ENCODE measurements at regions not wholly inside any gene's neighbourhood (a gene's known extent, or its start where the extent isn't known, plus 50 kb on each side); places are given as distances from the start of the nearest gene placed in this dataset.

DNA sequence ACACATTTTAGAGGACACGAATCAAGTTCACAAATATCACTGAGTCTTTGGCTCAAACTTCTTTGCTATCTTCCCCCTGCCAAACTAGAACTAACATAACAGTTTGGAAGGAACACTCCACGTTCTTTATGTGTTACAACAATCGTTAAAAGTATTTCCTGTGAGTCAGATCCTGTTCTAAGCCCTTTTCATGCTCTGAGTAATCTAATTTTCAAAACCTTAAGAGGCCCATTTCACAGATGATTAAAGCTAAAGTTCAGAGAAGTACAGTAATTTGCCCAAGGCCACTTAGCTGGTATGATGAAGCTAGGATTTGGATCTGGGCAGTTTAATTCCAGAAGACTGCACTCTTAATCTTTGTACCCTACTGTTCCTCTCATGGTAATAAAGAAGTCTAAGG is 854.4 kb upstream of the INTU start:
- Histone ChIP-seq H3K4me1 (ENCODE audit: control insufficient read depth, low read length) (no peaks in the 10 kb centered on the region), H3K4me3 (ENCODE audit: low read length) (no peak overlapping the region), H3K9me2 (replicated peaks; ENCODE audit: control insufficient read depth, low read length) (no peaks in the 10 kb centered on the region), H3K27me3 (ENCODE audit: control insufficient read depth, low read length) (no peaks in the 10 kb centered on the region), H3K36me3 (ENCODE audit: control insufficient read depth, low read length) (no peaks in the 10 kb centered on the region), H3K9me3 (ENCODE audit: control insufficient read depth, insufficient read depth, low read length) (no peaks in the 10 kb centered on the region), H3F3A (ENCODE audit: control insufficient read depth, insufficient read depth) (no peaks in the 10 kb centered on the region), H3K27ac (ENCODE audit: low read depth, low read length) (no peak overlapping the region), H3K79me2 (ENCODE audit: control insufficient read depth, low read length) (no peaks in the 10 kb centered on the region), H4K20me1 (ENCODE audit: control insufficient read depth, insufficient read depth, low read depth, low read length) (no peaks in the 10 kb centered on the region), H3K4me2 (ENCODE audit: low read length) (no peak overlapping the region)
- TF ChIP-seq EZH2phosphoT487 (IDR thresholded peaks at IDR 0.05; ENCODE audit: borderline replicate concordance, low read length) (no peak), CTCF (IDR thresholded peaks at IDR 0.05; ENCODE audit: low read depth, low read length, poor library complexity, severe bottlenecking) (no peak)

DNA sequence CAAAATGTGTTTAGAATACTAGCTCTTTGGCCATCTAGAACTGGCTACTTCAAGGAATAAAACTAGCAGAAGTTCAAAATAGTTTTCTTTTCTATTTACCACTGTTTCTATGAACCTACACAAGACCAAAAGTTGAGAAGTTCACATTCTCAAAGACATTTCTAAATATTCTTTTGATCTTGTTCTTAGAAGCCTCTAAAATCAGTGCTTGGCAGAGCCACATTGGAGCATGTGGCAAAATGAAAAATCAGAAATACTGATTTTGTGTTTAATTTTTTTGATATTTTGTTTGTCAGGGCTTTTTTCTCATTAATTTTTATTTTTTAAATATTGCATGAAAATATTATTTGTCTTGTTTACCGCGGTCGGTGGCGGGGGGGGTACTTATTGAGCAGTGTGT is 853.8 kb upstream of the INTU start:
- Histone ChIP-seq H3K79me2 (ENCODE audit: control insufficient read depth, low read length) (no peaks in the 10 kb centered on the region), H3K27me3 (ENCODE audit: control insufficient read depth, low read length) (no peaks in the 10 kb centered on the region), H3K27ac (ENCODE audit: low read depth, low read length) (no peak overlapping the region), H3F3A (ENCODE audit: control insufficient read depth, insufficient read depth) (no peaks in the 10 kb centered on the region), H3K36me3 (ENCODE audit: control insufficient read depth, low read length) (no peaks in the 10 kb centered on the region), H3K4me3 (ENCODE audit: low read length) (no peak overlapping the region), H3K4me1 (ENCODE audit: control insufficient read depth, low read length) (no peaks in the 10 kb centered on the region), H3K9me3 (ENCODE audit: control insufficient read depth, insufficient read depth, low read length) (no peaks in the 10 kb centered on the region), H3K9me2 (replicated peaks; ENCODE audit: control insufficient read depth, low read length) (no peaks in the 10 kb centered on the region), H4K20me1 (ENCODE audit: control insufficient read depth, insufficient read depth, low read depth, low read length) (no peaks in the 10 kb centered on the region), H3K4me2 (ENCODE audit: low read length) (no peak overlapping the region)
- no peak for TF ChIP-seq CTCF (IDR thresholded peaks at IDR 0.05; ENCODE audit: low read depth, low read length, poor library complexity, severe bottlenecking)
- no peak for TF ChIP-seq EZH2phosphoT487 (IDR thresholded peaks at IDR 0.05; ENCODE audit: borderline replicate concordance, low read length)

GRCh38 chr4:126779436-126780166 is 853.2 kb upstream of the INTU start:
- no peak overlapping the region for H3K4me3 ChIP-seq (ENCODE audit: low read length)
- no peaks in the 10 kb centered on the region for H3K36me3 ChIP-seq (ENCODE audit: control insufficient read depth, low read length)

More at GRCh38 chr4:126779436-126780166, 853.2 kb upstream of the INTU start:
- Histone ChIP-seq H3K9me2 (replicated peaks; ENCODE audit: control insufficient read depth, low read length) (no peaks in the 10 kb centered on the region), H3K27ac (ENCODE audit: low read depth, low read length) (no peak overlapping the region), H3K79me2 (ENCODE audit: control insufficient read depth, low read length) (no peaks in the 10 kb centered on the region), H3K4me2 (ENCODE audit: low read length) (no peak overlapping the region), H3K27me3 (ENCODE audit: control insufficient read depth, low read length) (no peaks in the 10 kb centered on the region), H3F3A (ENCODE audit: control insufficient read depth, insufficient read depth) (no peaks in the 10 kb centered on the region), H3K4me1 (ENCODE audit: control insufficient read depth, low read length) (no peaks in the 10 kb centered on the region), H3K9me3 (ENCODE audit: control insufficient read depth, insufficient read depth, low read length) (no peaks in the 10 kb centered on the region), H4K20me1 (ENCODE audit: control insufficient read depth, insufficient read depth, low read depth, low read length) (no peaks in the 10 kb centered on the region)
- TF ChIP-seq CTCF (IDR thresholded peaks at IDR 0.05; ENCODE audit: low read depth, low read length, poor library complexity, severe bottlenecking) (no peak), EZH2phosphoT487 (IDR thresholded peaks at IDR 0.05; ENCODE audit: borderline replicate concordance, low read length) (no peak)
